BJ (cell line): ENCODE measurements at regions not wholly inside any gene's neighbourhood (a gene's known extent, or its start where the extent isn't known, plus 50 kb on each side); places are given as distances from the start of the nearest gene placed in this dataset.

Experiments
- CTCF ChIA-PET: fragments of 350-600 bp; formaldehyde crosslinking; extraction: SDS; loops from one replicate; lab custom pipeline; 2021; ENCODE audit warnings: antibody characterized with exemption, inconsistent platforms; lab: Yijun Ruan, JAX
- POLR2A ChIA-PET: fragments of 300-600 bp; sonication (Branson Sonifier 250); formaldehyde crosslinking; extraction: SDS; loops from one replicate; lab custom pipeline; 2021; ENCODE audit warnings: antibody characterized with exemption; lab: Charles Lee
- DNase-seq: peaks from one replicate; pipeline ENCODE4 v3.0.0-alpha.2; 2011; ENCODE audit warnings: low read depth
- H3K27me3 ChIP-seq: 2 replicates; pipeline ENCODE4 v1.6.0; 2011; ENCODE audit warnings: low read length; ENCODE audit not compliant: control insufficient read depth, insufficient read depth
- H3K36me3 ChIP-seq: 2 replicates; pipeline ENCODE4 v1.5.1; 2011; ENCODE audit warnings: low read length; ENCODE audit not compliant: control insufficient read depth, insufficient read depth
- H3K4me3 ChIP-seq: 2 replicates; pipeline ENCODE4 v1.5.1; 2011; ENCODE audit warnings: low read depth, mild to moderate bottlenecking, control low read depth, low read length
- CTCF ChIP-seq: IDR thresholded peaks from 2 replicates; pipeline ENCODE4 v1.5.1; 2011; ENCODE audit warnings: low read depth, mild to moderate bottlenecking, control low read depth, inconsistent platforms, low read length, moderate library complexity; ENCODE audit not compliant: insufficient read depth

DNA sequence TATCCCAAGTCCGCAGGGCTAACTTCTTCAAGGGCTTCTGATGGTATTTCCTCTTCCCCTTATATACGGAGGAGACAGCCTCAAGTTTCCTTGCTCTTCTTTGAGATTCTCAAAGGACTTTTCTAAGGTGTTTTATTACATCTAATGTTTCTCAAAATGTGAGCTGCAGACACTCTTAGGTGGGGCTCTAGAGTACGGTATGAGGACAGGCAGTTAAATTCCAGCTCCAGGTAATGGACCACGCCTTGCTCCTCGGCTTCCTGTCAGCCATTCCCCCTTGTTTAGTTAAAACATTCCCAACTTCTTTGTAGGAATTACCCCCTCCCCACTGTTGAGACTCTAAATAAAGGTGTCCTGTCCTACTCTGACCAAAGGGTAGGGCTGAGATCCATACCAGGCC lies 131.9 kb downstream of the IRS1 start:
- TF ChIP-seq CTCF = no peak
- H3K4me3 ChIP-seq = no peak overlapping the region
- H3K27me3 ChIP-seq = no peaks in the 10 kb centered on the region
- no peaks in the 10 kb centered on the region for H3K36me3 ChIP-seq
- CTCF ChIA-PET = no interaction called here
- DNase-seq = no peak
- POLR2A ChIA-PET = no interaction called here

DNA sequence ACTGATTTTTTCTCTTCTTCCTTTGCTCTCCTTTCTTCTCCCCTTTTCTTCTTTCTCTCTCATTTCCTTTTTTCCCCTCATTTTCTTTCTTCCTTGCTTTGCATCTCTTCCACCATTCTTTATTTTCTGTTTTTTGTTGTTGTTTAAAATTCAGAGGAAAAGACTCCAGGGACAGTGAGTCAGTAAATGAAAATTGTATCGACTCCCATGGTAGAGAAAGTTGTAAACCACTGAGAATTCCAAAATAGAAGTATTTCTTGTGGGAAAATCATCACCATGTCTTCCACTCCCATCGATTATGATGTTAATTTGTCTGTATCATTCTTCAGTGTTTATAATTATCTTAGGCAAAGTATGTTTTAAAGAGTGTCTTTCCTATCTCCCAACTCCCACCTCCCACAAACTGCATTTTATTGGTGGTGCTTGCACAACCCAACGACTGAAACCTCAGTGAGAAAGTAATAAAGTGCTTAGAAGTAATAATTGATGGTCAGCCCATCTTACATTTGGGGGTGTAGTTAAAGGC lies 134.3 kb downstream of the IRS1 start:
- Histone ChIP-seq H3K36me3 (no peaks in the 10 kb centered on the region), H3K4me3 (no peak overlapping the region), H3K27me3 (no peaks in the 10 kb centered on the region)
- no peak for TF ChIP-seq CTCF
- ChIA-PET POLR2A (no interaction called here), CTCF (interaction anchor here (1.4 kb wide), 1 partner anchor 9 kb away, joined by 6 read pairs; no protein-coding TSS in a partner anchor)
- no peak for DNase-seq

- ChIA-PET POLR2A (no interaction called here), CTCF (interaction anchor here (1.4 kb wide), 1 partner anchor 10 kb away, joined by 6 read pairs; no protein-coding TSS in a partner anchor)
- H3K27me3 ChIP-seq = no peaks in the 10 kb centered on the region
- no peak overlapping the region for H3K4me3 ChIP-seq
- no peak for DNase-seq
- H3K36me3 ChIP-seq = no peaks in the 10 kb centered on the region
- no peak for TF ChIP-seq CTCF
These were observed 135.0 kb downstream of the IRS1 start for GRCh38 chr2:226664661-226665060.

DNA sequence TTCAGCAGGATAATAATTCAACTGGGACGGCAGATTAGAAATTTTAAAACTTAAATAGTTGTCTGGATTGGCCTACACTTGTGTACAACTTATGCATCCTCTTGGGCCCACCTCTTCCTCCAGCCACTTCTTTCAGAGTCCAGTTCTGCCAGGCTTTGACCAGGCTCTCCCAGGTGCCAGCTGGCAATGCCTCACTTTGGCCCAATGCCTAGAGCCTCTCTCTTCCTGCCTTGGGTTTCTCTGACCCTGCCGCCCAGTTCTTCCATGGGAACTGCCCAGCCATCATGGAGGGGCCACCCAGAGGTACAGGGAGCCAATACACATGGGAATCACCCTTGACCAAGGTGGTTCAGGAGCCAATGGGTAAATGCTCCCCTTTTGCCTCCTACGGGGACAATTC lies 135.5 kb downstream of the IRS1 start:
- ChIA-PET POLR2A (no interaction called here), CTCF (no interaction called here)
- no peaks in the 10 kb centered on the region for H3K27me3 ChIP-seq
- H3K4me3 ChIP-seq = no peak overlapping the region
- TF ChIP-seq CTCF = no peak
- no peak for DNase-seq
- no peaks in the 10 kb centered on the region for H3K36me3 ChIP-seq

- H3K4me3 ChIP-seq = no peak overlapping the region
- no peak for TF ChIP-seq CTCF
- no peaks in the 10 kb centered on the region for H3K36me3 ChIP-seq
- CTCF ChIA-PET = interaction anchor here (1.2 kb wide), 1 partner anchor 140 kb away, joined by 4 read pairs; no protein-coding TSS in a partner anchor
- peak; percentile 70 for DNase-seq
- POLR2A ChIA-PET = no interaction called here
- no peaks in the 10 kb centered on the region for H3K27me3 ChIP-seq
These were observed 137.7 kb downstream of the IRS1 start for GRCh38 chr2:226661789-226662545.
